ENCODE measurements at regions not wholly inside any gene's neighbourhood (a gene's known extent, or its start where the extent isn't known, plus 50 kb on each side); places are given as distances from the start of the nearest gene placed in this dataset.

DNA sequence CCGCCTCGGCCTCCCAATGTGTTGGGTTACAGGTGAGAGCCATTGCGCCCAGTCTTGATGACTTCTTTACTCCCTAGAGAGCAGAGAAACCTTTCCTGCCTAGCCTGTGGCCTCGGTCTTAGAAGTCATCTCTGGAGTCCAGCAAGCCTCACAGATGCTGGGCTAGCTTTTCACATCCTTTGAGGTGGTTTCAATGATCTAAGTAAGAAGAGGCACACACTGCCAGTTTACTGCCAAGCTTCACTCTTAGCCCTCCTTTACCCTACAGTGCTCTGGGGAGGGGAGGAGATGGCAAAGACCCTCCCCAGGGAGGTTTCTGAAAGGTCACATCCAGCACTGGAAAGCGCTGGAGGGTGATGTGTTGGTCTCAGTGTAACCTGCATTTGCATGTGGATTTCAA, 304.8 kb downstream of the PCNX1 start:
- TF ChIP-seq, protein P1, sequence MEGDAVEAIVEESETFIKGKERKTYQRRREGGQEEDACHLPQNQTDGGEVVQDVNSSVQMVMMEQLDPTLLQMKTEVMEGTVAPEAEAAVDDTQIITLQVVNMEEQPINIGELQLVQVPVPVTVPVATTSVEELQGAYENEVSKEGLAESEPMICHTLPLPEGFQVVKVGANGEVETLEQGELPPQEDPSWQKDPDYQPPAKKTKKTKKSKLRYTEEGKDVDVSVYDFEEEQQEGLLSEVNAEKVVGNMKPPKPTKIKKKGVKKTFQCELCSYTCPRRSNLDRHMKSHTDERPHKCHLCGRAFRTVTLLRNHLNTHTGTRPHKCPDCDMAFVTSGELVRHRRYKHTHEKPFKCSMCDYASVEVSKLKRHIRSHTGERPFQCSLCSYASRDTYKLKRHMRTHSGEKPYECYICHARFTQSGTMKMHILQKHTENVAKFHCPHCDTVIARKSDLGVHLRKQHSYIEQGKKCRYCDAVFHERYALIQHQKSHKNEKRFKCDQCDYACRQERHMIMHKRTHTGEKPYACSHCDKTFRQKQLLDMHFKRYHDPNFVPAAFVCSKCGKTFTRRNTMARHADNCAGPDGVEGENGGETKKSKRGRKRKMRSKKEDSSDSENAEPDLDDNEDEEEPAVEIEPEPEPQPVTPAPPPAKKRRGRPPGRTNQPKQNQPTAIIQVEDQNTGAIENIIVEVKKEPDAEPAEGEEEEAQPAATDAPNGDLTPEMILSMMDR (IDR thresholded peaks at IDR 0.05; ENCODE audit: insufficient read depth, low read length, poor library complexity, severe bottlenecking) = no peak
- TF ChIP-seq EZH2phosphoT487 (conservative IDR thresholded peaks at IDR 0.05; ENCODE audit: low read length) = no peak

All from SU-DHL-6 (cell line).